ENCODE measurements at regions not wholly inside any gene's neighbourhood (a gene's known extent, or its start where the extent isn't known, plus 50 kb on each side); places are given as distances from the start of the nearest gene placed in this dataset.

GRCh38 chr16:9262941-9263715, 171.7 kb downstream of the HAPSTR1 start:
- TF ChIP-seq ZBTB49 (tag by site-specific recombination; IDR thresholded peaks at IDR 0.05; ENCODE audit: low read depth) (no peak), KLF1 (tag by site-specific recombination; IDR thresholded peaks at IDR 0.05) (no peak), ZBTB1 (tag by site-specific recombination; IDR thresholded peaks at IDR 0.05) (no peak), ZNF214 (tag by site-specific recombination; IDR thresholded peaks at IDR 0.05; ENCODE audit: borderline replicate concordance) (no peak), PRDM1 (tag by site-specific recombination; IDR thresholded peaks at IDR 0.05) (no peak), KLF16 (tag by site-specific recombination; IDR thresholded peaks at IDR 0.05) (no peak), CTCF (tag by site-specific recombination; IDR thresholded peaks at IDR 0.05) (no peak), HOXC10 (CRISPR knock-in tag; IDR thresholded peaks at IDR 0.05) (no peak)
